SH-SY5Y (cell line): ENCODE measurements at regions not wholly inside any gene's neighbourhood (a gene's known extent, or its start where the extent isn't known, plus 50 kb on each side); places are given as distances from the start of the nearest gene placed in this dataset.

Experiments used
- GATA2 ChIP-seq: IDR thresholded peaks from 2 replicates; pipeline ENCODE4 v1.6.1; 2011; ENCODE audit warnings: mild to moderate bottlenecking, low read depth, low read length
- GATA3 ChIP-seq: IDR thresholded peaks from 2 replicates; pipeline ENCODE4 v1.6.1; 2011; ENCODE audit warnings: low read depth, mild to moderate bottlenecking, low read length, moderate library complexity

DNA sequence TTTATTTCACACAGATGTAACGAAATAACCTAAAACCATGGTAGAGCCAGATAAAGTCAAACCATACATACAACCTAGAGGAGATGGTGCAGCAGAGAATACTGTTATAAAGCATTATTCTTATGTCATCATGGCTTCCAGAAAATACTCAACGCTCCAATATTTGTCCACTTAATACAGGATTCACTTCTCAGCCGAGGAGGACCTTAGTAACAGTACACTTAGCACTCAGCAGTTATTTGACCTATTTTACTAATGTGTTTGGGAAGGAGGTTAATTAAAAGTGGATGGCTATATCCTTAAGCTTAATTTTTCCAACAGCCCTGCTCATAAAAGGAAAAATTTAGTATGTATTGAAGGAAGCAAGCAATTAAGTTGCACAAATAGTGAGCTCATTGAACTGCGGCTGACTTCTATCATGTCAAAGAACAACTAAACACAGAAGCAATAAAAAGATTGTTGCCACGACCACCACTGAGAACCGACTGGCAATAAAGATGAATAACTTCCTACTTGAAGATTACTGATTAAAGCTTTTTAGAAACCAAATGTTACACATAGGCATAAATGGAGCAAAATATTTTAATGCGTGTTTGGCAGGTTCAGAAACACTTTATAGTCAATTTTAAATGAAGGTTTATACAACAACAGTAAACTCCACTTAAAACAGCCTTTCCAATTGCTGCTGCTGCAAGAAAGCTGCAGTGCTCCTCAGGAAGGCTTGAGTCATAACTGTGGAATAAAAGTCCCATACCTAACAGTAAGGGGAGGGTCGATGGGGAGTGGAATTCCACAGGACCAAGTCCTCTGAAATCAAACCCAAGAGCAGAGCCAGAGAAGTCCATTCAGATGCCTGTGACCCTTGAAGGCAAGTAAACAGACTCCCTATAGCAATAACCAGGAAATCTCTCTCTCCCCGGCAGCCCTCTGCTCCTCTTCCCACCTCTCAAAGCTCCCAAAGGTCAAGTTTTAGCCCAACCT is 218.9 kb upstream of the CDKN3 start:
- no peak for TF ChIP-seq GATA2
- TF ChIP-seq GATA3: no peak
